DND-41 (cell line): ENCODE measurements at regions not wholly inside any gene's neighbourhood (a gene's known extent, or its start where the extent isn't known, plus 50 kb on each side); places are given as distances from the start of the nearest gene placed in this dataset.

Source experiments
- ATAC-seq: fragments of 200-7000 bp; cut with Tn5 transposase; 3 replicates; pipeline ENCODE4 v1.9.1; 2021; ENCODE audit warnings: low read depth; ENCODE audit not compliant: insufficient read depth
- DNase-seq: peaks from one replicate; pipeline ENCODE4 v3.0.0-alpha.2; 2020
- H2AFZ ChIP-seq: 2 replicates; pipeline ENCODE4 v1.6.0; 2012; ENCODE audit warnings: low read depth, low read length
- H3K27ac ChIP-seq: 2 replicates; pipeline ENCODE4 v1.5.1; 2012; ENCODE audit warnings: low read length, inconsistent platforms
- H3K27me3 ChIP-seq: fragments of 200-600 bp; sonication (generic); 2 replicates; pipeline ENCODE4 v1.6.0; 2012; ENCODE audit warnings: low read length, mild to moderate bottlenecking, inconsistent platforms; ENCODE audit not compliant: insufficient read depth, poor library complexity
- H3K36me3 ChIP-seq: 2 replicates; pipeline ENCODE4 v1.5.1; 2012; ENCODE audit warnings: low read length, inconsistent platforms; ENCODE audit not compliant: insufficient read depth
- H3K4me1 ChIP-seq: 2 replicates; pipeline ENCODE4 v1.5.1; 2012; ENCODE audit warnings: mild to moderate bottlenecking, low read length; ENCODE audit not compliant: insufficient read depth
- H3K4me2 ChIP-seq: 2 replicates; pipeline ENCODE4 v1.6.0; 2012; ENCODE audit warnings: mild to moderate bottlenecking, moderate library complexity, low read length, inconsistent platforms; ENCODE audit not compliant: insufficient read depth
- H3K4me3 ChIP-seq, 2 experiments: fragments of 200-600 bp in 1 of 2; shearing (Covaris generic) in 1 of 2; 2 replicates each; pipeline ENCODE4 v1.5.1; 2012 to 2016; ENCODE audit warnings: inconsistent platforms in 2 of 2, low read length in 2 of 2, mild to moderate bottlenecking in 2 of 2, low read depth in 1 of 2, moderate library complexity in 1 of 2
- H3K79me2 ChIP-seq: 2 replicates; pipeline ENCODE4 v1.6.0; 2012; ENCODE audit warnings: low read length, inconsistent platforms; ENCODE audit not compliant: insufficient read depth
- H3K9ac ChIP-seq: 2 replicates; pipeline ENCODE4 v1.6.0; 2012; ENCODE audit warnings: low read depth, mild to moderate bottlenecking, inconsistent platforms, low read length, moderate library complexity
- H3K9me3 ChIP-seq: 2 replicates; pipeline ENCODE4 v1.5.1; 2012; ENCODE audit warnings: low read length, moderate library complexity, mild to moderate bottlenecking, inconsistent platforms; ENCODE audit not compliant: insufficient read depth, severe bottlenecking
- H4K20me1 ChIP-seq: 2 replicates; pipeline ENCODE4 v1.6.0; 2012; ENCODE audit warnings: low read length; ENCODE audit not compliant: insufficient read depth
- EZH2 ChIP-seq: IDR thresholded peaks from 3 replicates; pipeline ENCODE4 v1.6.1; 2012; ENCODE audit warnings: borderline replicate concordance, low read depth, mild to moderate bottlenecking, moderate library complexity, low read length, inconsistent platforms; ENCODE audit not compliant: severe bottlenecking
- TF ChIP-seq, protein P1 (sequence below): IDR thresholded peaks from 2 replicates; pipeline ENCODE4 v1.5.1; 2012; ENCODE audit warnings: borderline replicate concordance, low read length, moderate library complexity, mild to moderate bottlenecking; ENCODE audit not compliant: poor library complexity, severe bottlenecking; ENCODE audit errors: extremely low read depth

GRCh38 chr4:186789651-186790050, 66.0 kb upstream of the FAT1 start:
- H2AFZ ChIP-seq = no peak overlapping the region
- no peak overlapping the region for H3K4me3 ChIP-seq
- no peaks in the 10 kb centered on the region for H3K4me1 ChIP-seq
- H4K20me1 ChIP-seq = no peaks in the 10 kb centered on the region
- no peak for TF ChIP-seq EZH2
- TF ChIP-seq, protein P1, sequence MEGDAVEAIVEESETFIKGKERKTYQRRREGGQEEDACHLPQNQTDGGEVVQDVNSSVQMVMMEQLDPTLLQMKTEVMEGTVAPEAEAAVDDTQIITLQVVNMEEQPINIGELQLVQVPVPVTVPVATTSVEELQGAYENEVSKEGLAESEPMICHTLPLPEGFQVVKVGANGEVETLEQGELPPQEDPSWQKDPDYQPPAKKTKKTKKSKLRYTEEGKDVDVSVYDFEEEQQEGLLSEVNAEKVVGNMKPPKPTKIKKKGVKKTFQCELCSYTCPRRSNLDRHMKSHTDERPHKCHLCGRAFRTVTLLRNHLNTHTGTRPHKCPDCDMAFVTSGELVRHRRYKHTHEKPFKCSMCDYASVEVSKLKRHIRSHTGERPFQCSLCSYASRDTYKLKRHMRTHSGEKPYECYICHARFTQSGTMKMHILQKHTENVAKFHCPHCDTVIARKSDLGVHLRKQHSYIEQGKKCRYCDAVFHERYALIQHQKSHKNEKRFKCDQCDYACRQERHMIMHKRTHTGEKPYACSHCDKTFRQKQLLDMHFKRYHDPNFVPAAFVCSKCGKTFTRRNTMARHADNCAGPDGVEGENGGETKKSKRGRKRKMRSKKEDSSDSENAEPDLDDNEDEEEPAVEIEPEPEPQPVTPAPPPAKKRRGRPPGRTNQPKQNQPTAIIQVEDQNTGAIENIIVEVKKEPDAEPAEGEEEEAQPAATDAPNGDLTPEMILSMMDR = no peak
- no peaks in the 10 kb centered on the region for H3K9me3 ChIP-seq
- no peak for DNase-seq
- no peak overlapping the region for H3K27ac ChIP-seq
- no peaks in the 10 kb centered on the region for H3K79me2 ChIP-seq
- no peak overlapping the region for H3K4me2 ChIP-seq
- ATAC-seq = no peak
- H3K27me3 ChIP-seq = no peaks in the 10 kb centered on the region
- no peak overlapping the region for H3K9ac ChIP-seq
- H3K36me3 ChIP-seq = no peaks in the 10 kb centered on the region

GRCh38 chr4:186790630-186791029, 67.0 kb upstream of the FAT1 start:
- Histone ChIP-seq H3K27ac (no peak overlapping the region), H2AFZ (no peak overlapping the region)

GRCh38 chr4:186792728-186793366, 69.2 kb upstream of the FAT1 start:
- Histone ChIP-seq H3K27ac (no peak overlapping the region), H3K4me2 (no peak overlapping the region), H3K4me3 (no peak overlapping the region), H3K27me3 (no peaks in the 10 kb centered on the region), H3K36me3 (no peaks in the 10 kb centered on the region), H4K20me1 (no peaks in the 10 kb centered on the region), H3K9ac (no peak overlapping the region), H2AFZ (no peak overlapping the region), H3K79me2 (no peaks in the 10 kb centered on the region), H3K9me3 (no peaks in the 10 kb centered on the region), H3K4me1 (no peaks in the 10 kb centered on the region)
- TF ChIP-seq, protein P1 = no peak
- no peak for TF ChIP-seq EZH2
- DNase-seq = no peak
- no peak for ATAC-seq

More at GRCh38 chr4:186790630-186791029, 67.0 kb upstream of the FAT1 start:
- H3K9ac ChIP-seq = no peak overlapping the region
- ATAC-seq = no peak
- no peak for DNase-seq
- no peaks in the 10 kb centered on the region for H3K4me1 ChIP-seq
- H3K9me3 ChIP-seq = no peaks in the 10 kb centered on the region
- no peak for TF ChIP-seq EZH2
- TF ChIP-seq, protein P1 = no peak
- H4K20me1 ChIP-seq = no peaks in the 10 kb centered on the region
- no peaks in the 10 kb centered on the region for H3K79me2 ChIP-seq
- H3K36me3 ChIP-seq = no peaks in the 10 kb centered on the region
- no peak overlapping the region for H3K4me2 ChIP-seq
- H3K27me3 ChIP-seq = no peaks in the 10 kb centered on the region
- H3K4me3 ChIP-seq = no peak overlapping the region
